HepG2 (cell line): ENCODE measurements at regions not wholly inside any gene's neighbourhood (a gene's known extent, or its start where the extent isn't known, plus 50 kb on each side); places are given as distances from the start of the nearest gene placed in this dataset.

Experiments
- BRCA1 ChIP-seq: sonication (generic); formaldehyde crosslinking; IDR thresholded peaks from 2 replicates; pipeline ENCODE4 v1.4.0; 2020; ENCODE audit warnings: missing genetic modification reagents
- POLR2AphosphoS2 ChIP-seq: IDR thresholded peaks from 2 replicates; pipeline ENCODE4 v1.6.1; 2011; ENCODE audit warnings: low read depth, low read length, improper control_type of control experiment
- POLR2AphosphoS5 ChIP-seq: IDR thresholded peaks from 2 replicates; pipeline ENCODE4 v1.6.1; 2012; ENCODE audit warnings: low read depth, low read length
- SRF ChIP-seq: IDR thresholded peaks from 2 replicates; pipeline ENCODE4 v1.6.1; 2011; ENCODE audit warnings: mild to moderate bottlenecking, low read depth, low read length, moderate library complexity
- TAF15 ChIP-seq: fragments of 200-400 bp; formaldehyde crosslinking; IDR thresholded peaks from one replicate; pipeline ENCODE4 v1.6.1; 2018; ENCODE audit warnings: mild to moderate bottlenecking, low read depth, low read length; ENCODE audit not compliant: poor library complexity, severe bottlenecking
- TERF1 ChIP-seq: sonication (generic); formaldehyde crosslinking; IDR thresholded peaks from 2 replicates; pipeline ENCODE4 v1.8.0; 2022; ENCODE audit warnings: mild to moderate bottlenecking, missing genetic modification reagents, moderate library complexity
- ZFP91 ChIP-seq: sonication (generic); formaldehyde crosslinking; IDR thresholded peaks from 2 replicates; pipeline ENCODE4 v1.9.0; 2022; ENCODE audit warnings: missing genetic modification reagents, mild to moderate bottlenecking, borderline replicate concordance

- TF ChIP-seq TERF1 (CRISPR knock-in tag): no peak
- no peak for TF ChIP-seq BRCA1 (CRISPR knock-in tag)
- TF ChIP-seq SRF: no peak
- TF ChIP-seq POLR2AphosphoS5: no peak
- TF ChIP-seq ZFP91: no peak
- no peak for TF ChIP-seq POLR2AphosphoS2
- no peak for TF ChIP-seq TAF15
Measured at GRCh38 chr2:34414856-34415255, 815.8 kb upstream of the FAM98A start.
